ENCODE measurements at regions not wholly inside any gene's neighbourhood (a gene's known extent, or its start where the extent isn't known, plus 50 kb on each side); places are given as distances from the start of the nearest gene placed in this dataset.
"Not testable (repeated sequence)": the region's sequence is repeated elsewhere in the genome, so short reads cannot be mapped to it uniquely, and the experiment has no call there.

DNA sequence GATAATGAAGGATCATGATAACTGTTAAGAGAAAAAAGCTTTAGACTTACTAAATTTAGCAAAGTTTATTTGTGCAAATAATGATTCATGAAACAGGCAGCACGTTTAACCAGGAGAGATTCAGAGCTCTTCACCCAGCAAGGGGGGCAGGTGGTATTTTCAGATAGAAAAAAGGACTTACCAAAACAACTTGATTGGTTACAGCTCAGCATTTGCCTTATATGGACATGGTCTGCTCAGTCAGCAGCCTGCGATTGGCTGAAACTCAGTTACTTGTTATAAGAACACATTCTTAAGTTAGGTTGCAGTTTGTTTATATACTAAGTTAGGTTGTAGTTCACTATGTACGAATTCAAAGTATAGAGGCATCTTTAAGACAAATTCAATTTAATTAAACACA lies 165.6 kb downstream of the DUSP10 start:
- no peaks in the 10 kb centered on the region for H3K4me1 ChIP-seq
- no peak for DNase-seq
- H3K36me3 ChIP-seq = no peaks in the 10 kb centered on the region
- TF ChIP-seq, protein P1, sequence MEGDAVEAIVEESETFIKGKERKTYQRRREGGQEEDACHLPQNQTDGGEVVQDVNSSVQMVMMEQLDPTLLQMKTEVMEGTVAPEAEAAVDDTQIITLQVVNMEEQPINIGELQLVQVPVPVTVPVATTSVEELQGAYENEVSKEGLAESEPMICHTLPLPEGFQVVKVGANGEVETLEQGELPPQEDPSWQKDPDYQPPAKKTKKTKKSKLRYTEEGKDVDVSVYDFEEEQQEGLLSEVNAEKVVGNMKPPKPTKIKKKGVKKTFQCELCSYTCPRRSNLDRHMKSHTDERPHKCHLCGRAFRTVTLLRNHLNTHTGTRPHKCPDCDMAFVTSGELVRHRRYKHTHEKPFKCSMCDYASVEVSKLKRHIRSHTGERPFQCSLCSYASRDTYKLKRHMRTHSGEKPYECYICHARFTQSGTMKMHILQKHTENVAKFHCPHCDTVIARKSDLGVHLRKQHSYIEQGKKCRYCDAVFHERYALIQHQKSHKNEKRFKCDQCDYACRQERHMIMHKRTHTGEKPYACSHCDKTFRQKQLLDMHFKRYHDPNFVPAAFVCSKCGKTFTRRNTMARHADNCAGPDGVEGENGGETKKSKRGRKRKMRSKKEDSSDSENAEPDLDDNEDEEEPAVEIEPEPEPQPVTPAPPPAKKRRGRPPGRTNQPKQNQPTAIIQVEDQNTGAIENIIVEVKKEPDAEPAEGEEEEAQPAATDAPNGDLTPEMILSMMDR (IDR thresholded peaks at IDR 0.05) = no peak
- H3K27ac ChIP-seq = no peak overlapping the region
- intact Hi-C loops (cut with DNase I) = no loop called here
- H3K4me3 ChIP-seq = no peak overlapping the region
- H3K9me3 ChIP-seq = no peaks in the 10 kb centered on the region
- H3K27me3 ChIP-seq (ENCODE audit: low read depth) = no peaks in the 10 kb centered on the region
- ATAC-seq = no peak

DNA sequence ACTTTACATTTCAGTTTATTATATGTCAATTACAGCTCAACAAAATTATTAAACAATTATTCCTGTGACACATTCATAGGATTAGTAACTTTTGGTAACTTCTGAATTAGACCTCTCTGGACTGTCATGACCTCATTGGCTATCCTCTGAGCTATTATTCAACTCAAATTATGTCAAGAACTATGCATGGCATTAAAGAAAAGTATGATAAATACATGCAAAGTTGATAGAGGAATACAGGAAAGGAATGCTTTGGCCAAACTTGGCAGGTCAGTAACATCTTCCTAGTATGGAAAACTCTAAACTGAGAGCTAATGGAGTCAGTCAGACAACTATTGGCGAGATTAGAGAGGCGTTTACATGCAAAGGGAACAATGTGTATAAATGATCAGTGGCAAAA lies 158.4 kb downstream of the DUSP10 start:
- H3K4me3 ChIP-seq = no peak overlapping the region
- H3K27me3 ChIP-seq (ENCODE audit: low read depth) = no peaks in the 10 kb centered on the region
- H3K4me1 ChIP-seq = no peaks in the 10 kb centered on the region
- H3K27ac ChIP-seq = no peak overlapping the region
- no peaks in the 10 kb centered on the region for H3K36me3 ChIP-seq
- DNase-seq (no peak), ATAC-seq (no peak)
- H3K9me3 ChIP-seq = no peaks in the 10 kb centered on the region
- TF ChIP-seq, protein P1 (IDR thresholded peaks at IDR 0.05) = no peak
- intact Hi-C loops (cut with DNase I) = no loop called here

DNA sequence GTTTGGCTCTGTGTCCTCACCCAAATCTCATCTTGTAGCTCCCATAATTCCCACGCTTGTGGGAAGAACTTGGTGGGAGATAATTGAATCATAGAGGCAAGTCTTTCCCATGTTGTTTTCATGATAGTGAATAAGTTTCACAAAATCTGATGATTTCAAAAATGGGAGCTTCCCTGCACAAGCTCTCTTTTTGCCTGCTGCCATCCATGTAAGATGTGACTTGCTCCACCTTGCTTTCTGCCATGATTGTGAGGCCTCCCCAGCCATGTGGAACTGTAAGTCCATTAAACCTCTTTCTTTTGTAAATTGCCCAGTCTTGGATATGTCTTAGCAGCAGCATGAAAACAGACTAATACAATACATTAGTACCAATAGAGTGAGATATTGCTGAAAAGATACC lies 154.9 kb downstream of the DUSP10 start:
- DNase-seq; intact Hi-C loops (cut with DNase I); H3K27me3 ChIP-seq (ENCODE audit: low read depth); H3K36me3 ChIP-seq; H3K27ac ChIP-seq; H3K4me1 ChIP-seq; H3K9me3 ChIP-seq; H3K4me3 ChIP-seq; ATAC-seq: not testable (repeated sequence)

GRCh38 chr1:221591250-221591649 lies 150.6 kb downstream of the DUSP10 start:
- H3K27ac ChIP-seq; H3K4me3 ChIP-seq; DNase-seq; ATAC-seq; H3K36me3 ChIP-seq; H3K9me3 ChIP-seq; H3K27me3 ChIP-seq (ENCODE audit: low read depth); H3K4me1 ChIP-seq; intact Hi-C loops (cut with DNase I): not testable (repeated sequence)

- intact Hi-C loops (cut with DNase I) = no loop called here
- no peaks in the 10 kb centered on the region for H3K27me3 ChIP-seq (ENCODE audit: low read depth)
- H3K27ac ChIP-seq = no peak overlapping the region
- no peak for DNase-seq
- H3K9me3 ChIP-seq = no peaks in the 10 kb centered on the region
- no peak for ATAC-seq
- TF ChIP-seq, protein P1 (IDR thresholded peaks at IDR 0.05) = no peak
- H3K4me1 ChIP-seq = no peaks in the 10 kb centered on the region
- H3K4me3 ChIP-seq = no peak overlapping the region
- H3K36me3 ChIP-seq = no peaks in the 10 kb centered on the region
Measured at GRCh38 chr1:221594576-221594975, 147.3 kb downstream of the DUSP10 start.

- no peaks in the 10 kb centered on the region for H3K36me3 ChIP-seq
- TF ChIP-seq, protein P1 (IDR thresholded peaks at IDR 0.05) = no peak
- H3K9me3 ChIP-seq = no peaks in the 10 kb centered on the region
- intact Hi-C loops (cut with DNase I) = no loop called here
- no peak overlapping the region for H3K4me3 ChIP-seq
- H3K27me3 ChIP-seq (ENCODE audit: low read depth) = no peaks in the 10 kb centered on the region
- DNase-seq (no peak), ATAC-seq (no peak)
- H3K27ac ChIP-seq = no peak overlapping the region
- H3K4me1 ChIP-seq = no peaks in the 10 kb centered on the region
Measured at GRCh38 chr1:221598122-221598521, 143.8 kb downstream of the DUSP10 start.

DNA sequence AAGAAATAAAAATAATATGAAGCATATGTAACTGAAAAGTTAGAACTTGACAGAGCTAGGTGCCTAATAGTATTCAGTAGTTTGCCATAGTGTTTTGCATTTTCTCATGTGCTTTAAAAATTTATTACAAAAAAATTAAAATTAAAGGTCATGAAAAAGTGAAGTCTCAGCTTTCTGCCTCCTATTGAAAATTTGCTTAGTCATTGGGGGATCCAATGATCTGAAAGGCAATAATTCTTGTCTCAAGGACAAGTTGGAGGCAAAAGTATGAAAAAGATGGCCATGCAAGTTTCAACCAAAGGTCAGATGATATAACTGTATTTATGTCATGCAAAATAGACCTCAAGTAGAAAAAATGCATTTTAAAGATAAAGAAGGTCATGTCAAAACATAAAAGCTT lies 140.7 kb downstream of the DUSP10 start:
- Histone ChIP-seq H3K4me3 (no peak overlapping the region), H3K36me3 (no peaks in the 10 kb centered on the region), H3K27me3 (ENCODE audit: low read depth) (no peaks in the 10 kb centered on the region), H3K9me3 (no peaks in the 10 kb centered on the region), H3K27ac (no peak overlapping the region), H3K4me1 (no peaks in the 10 kb centered on the region)
- TF ChIP-seq, protein P1 (IDR thresholded peaks at IDR 0.05) = no peak
- intact Hi-C loops (cut with DNase I) = no loop called here
- DNase-seq (no peak), ATAC-seq (no peak)
